ENCODE measurements at regions not wholly inside any gene's neighbourhood (a gene's known extent, or its start where the extent isn't known, plus 50 kb on each side); places are given as distances from the start of the nearest gene placed in this dataset.

DNA sequence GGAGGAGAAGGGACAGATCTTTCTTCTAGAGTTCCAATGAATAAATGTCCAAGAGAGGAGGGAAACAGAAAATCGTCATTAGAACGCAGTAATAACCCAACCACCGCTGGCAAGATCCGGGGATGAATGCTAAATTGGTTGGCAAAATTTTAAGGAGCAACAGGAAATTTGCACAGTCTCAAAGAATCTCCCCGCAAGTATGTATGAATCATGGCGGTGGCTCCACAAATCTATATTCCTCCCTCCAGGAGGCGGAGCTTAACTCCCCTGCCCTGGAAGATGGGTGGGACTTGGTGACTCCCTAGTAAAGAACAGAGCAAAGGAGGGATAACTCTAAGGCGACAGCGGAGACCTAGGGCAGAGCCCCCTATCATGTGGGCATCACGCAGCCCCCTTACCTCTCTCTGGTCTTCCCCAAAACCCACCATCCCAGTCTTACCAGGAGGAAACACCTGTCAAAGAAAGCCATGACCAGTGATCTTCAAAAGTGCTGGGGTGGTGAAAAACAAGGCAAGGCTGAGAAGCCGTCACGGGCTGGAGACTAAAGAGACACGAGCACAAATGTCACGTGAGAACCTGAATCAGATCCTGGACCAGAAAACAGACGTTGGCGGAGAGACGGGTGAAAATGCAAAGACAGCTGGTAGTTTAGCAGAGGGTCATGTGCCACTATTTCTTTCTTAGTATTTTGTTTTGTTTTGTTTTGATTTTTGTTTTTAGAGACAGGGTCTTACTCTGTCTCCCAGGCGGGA is 125.8 kb downstream of the NCOR2 start:
- ChIA-PET POLR2A (no interaction called here), CTCF (no interaction called here)
- Mint-ChIP-seq H3K4me1 (peaks cover 5% of the 10 kb centered on the region), H3K36me3 (ENCODE audit: low read depth) (peaks cover 65% of the 10 kb centered on the region), H3K9me3 (no peaks in the 10 kb centered on the region), H3K27ac (peak overlapping the region; percentile 11), H3K27me3 (no peaks in the 10 kb centered on the region), H3K4me3 (no peak overlapping the region)
- intact Hi-C loops (cut with micrococcal nuclease) = no loop called here
- TF ChIP-seq, protein P1, sequence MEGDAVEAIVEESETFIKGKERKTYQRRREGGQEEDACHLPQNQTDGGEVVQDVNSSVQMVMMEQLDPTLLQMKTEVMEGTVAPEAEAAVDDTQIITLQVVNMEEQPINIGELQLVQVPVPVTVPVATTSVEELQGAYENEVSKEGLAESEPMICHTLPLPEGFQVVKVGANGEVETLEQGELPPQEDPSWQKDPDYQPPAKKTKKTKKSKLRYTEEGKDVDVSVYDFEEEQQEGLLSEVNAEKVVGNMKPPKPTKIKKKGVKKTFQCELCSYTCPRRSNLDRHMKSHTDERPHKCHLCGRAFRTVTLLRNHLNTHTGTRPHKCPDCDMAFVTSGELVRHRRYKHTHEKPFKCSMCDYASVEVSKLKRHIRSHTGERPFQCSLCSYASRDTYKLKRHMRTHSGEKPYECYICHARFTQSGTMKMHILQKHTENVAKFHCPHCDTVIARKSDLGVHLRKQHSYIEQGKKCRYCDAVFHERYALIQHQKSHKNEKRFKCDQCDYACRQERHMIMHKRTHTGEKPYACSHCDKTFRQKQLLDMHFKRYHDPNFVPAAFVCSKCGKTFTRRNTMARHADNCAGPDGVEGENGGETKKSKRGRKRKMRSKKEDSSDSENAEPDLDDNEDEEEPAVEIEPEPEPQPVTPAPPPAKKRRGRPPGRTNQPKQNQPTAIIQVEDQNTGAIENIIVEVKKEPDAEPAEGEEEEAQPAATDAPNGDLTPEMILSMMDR (IDR thresholded peaks at IDR 0.05) = no peak
- DNase-seq = no peak
- no peak for ATAC-seq (ENCODE audit: low read depth)

DNA sequence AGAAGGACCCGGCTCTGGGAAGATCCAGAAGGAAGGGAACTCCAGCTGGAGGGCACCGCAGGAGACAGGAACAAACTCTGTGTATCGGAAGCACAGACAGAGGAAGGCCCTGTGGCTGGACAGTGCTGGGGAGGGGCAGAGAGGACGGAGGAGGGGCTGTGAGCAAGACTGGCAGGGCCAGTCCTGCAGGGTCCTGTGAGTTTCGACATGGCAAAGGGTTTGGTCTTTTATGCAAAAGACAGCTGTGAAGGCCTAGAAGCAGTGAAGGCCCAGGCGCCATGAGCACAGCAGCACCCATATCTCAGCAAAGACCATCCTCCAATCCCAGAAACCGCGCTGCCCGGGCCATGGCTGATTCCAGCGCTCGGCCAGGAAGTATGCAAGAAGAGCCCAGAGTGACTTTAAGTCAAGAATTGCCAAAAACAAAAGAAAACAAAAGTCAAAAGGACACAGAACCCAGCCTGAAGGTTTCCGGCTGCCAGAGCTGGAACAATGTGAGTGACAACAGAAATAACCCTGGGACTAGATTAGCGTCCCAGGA is 126.5 kb downstream of the NCOR2 start:
- H3K27me3 Mint-ChIP-seq = no peaks in the 10 kb centered on the region
- H3K27ac Mint-ChIP-seq = no peak overlapping the region
- POLR2A ChIA-PET = no interaction called here
- H3K4me1 Mint-ChIP-seq = peaks cover 5% of the 10 kb centered on the region
- ATAC-seq (ENCODE audit: low read depth) (no peak), DNase-seq (no peak)
- intact Hi-C loops (cut with micrococcal nuclease) = no loop called here
- TF ChIP-seq, protein P1 (IDR thresholded peaks at IDR 0.05) = no peak
- CTCF ChIA-PET = no interaction called here
- H3K4me3 Mint-ChIP-seq = no peak overlapping the region
- H3K36me3 Mint-ChIP-seq (ENCODE audit: low read depth) = peaks cover 65% of the 10 kb centered on the region
- H3K9me3 Mint-ChIP-seq = no peaks in the 10 kb centered on the region

DNA sequence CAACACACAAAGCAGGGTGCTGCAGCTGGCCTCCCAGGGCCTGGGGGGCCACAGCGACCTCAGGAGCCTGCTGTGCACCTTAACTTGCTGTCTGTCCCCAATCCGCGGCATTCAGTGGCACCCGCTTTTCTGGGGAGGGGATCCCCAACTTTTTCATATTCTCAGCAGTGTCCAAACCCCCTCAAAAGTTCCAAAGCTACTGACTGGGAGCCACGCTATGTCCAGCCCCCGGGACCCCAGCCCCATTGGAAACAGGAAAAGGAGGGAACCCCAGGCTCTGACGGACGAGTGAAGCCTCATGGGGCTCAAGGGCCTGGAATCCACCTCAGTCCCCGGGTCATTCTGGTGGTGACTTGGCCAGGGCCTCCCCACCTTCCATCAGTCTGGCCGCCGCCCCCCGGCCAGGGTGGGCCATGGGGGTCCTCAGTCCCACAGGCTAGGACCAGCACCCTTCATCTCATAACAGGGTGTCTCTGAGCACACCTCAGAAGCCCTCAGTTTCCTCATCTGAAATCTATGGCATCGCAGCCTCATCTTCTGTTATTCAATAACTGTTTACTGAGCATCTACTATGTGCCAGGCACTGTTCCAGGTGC is 127.3 kb downstream of the NCOR2 start:
- no peaks in the 10 kb centered on the region for H3K27me3 Mint-ChIP-seq
- no peak overlapping the region for H3K27ac Mint-ChIP-seq
- intact Hi-C loops (cut with micrococcal nuclease) = no loop called here
- no peak for DNase-seq
- peaks cover 5% of the 10 kb centered on the region for H3K4me1 Mint-ChIP-seq
- CTCF ChIA-PET = no interaction called here
- ATAC-seq (ENCODE audit: low read depth) = no peak
- TF ChIP-seq, protein P1 (IDR thresholded peaks at IDR 0.05) = no peak
- H3K9me3 Mint-ChIP-seq = no peaks in the 10 kb centered on the region
- POLR2A ChIA-PET = no interaction called here
- no peak overlapping the region for H3K4me3 Mint-ChIP-seq
- peaks cover 64% of the 10 kb centered on the region for H3K36me3 Mint-ChIP-seq (ENCODE audit: low read depth)

DNA sequence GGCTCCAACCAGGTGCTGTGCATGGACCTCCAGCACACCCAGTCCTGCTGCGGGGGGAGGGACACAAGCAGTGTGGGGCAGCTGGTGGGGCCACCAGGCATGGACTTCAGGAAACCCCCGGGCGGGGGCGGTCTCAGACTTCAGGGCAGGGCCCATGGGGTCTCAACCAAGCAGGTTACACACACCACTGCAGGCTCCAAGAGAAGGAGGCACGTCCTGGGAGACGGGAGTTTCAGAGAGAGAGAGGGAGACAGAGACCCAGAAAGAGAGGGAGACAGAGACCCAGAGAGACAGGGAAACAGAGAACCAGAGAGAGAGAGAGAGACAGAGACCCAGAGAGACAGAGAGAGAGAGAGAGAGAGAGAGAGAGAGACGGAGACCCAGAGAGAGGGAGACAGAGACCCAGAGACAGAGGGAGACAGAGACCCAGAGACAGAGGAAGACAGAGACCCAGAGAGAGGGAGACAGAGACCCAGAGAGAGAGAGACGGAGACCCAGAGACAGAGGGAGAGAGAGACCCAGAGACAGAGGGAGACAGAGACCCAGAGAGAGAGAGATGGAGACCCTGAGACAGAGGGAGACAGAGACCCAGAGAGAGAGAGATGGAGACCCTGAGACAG is 128.9 kb downstream of the NCOR2 start:
- intact Hi-C loops (cut with micrococcal nuclease) = no loop called here
- H3K4me3 Mint-ChIP-seq = no peak overlapping the region
- peaks cover 52% of the 10 kb centered on the region for H3K36me3 Mint-ChIP-seq (ENCODE audit: low read depth)

More for the DNA sequence above, 128.9 kb downstream of the NCOR2 start:
- Mint-ChIP-seq H3K27ac (no peak overlapping the region), H3K4me1 (peaks cover 1% of the 10 kb centered on the region), H3K9me3 (no peaks in the 10 kb centered on the region), H3K27me3 (no peaks in the 10 kb centered on the region)
- DNase-seq (no peak), ATAC-seq (ENCODE audit: low read depth) (peak; percentile 28)
- CTCF ChIA-PET = no interaction called here
- POLR2A ChIA-PET = no interaction called here
- TF ChIP-seq, protein P1 (IDR thresholded peaks at IDR 0.05) = no peak

Data from activated B cell treated with CpG ODN at 0.5 μM for 24 hours (primary cell).